ENCODE measurements at regions not wholly inside any gene's neighbourhood (a gene's known extent, or its start where the extent isn't known, plus 50 kb on each side); places are given as distances from the start of the nearest gene placed in this dataset.

GRCh38 chr22:26977741-26978376, 320.5 kb downstream of the MIAT start:
- DNase-seq = no peak

GRCh38 chr22:26979294-26979693, 321.9 kb downstream of the MIAT start:
- DNase-seq = no peak

GRCh38 chr22:26981111-26981510, 323.7 kb downstream of the MIAT start:
- DNase-seq = no peak

GRCh38 chr22:26981541-26981940, 324.2 kb downstream of the MIAT start:
- no peak for DNase-seq

- DNase-seq = no peak
Measured at GRCh38 chr22:26983311-26983710, 325.9 kb downstream of the MIAT start.

GRCh38 chr22:26985206-26985605, 327.8 kb downstream of the MIAT start:
- DNase-seq = no peak

GRCh38 chr22:26985931-26986782, 328.8 kb downstream of the MIAT start:
- DNase-seq = no peak

- DNase-seq = no peak
Measured at GRCh38 chr22:26986884-26987283, 329.5 kb downstream of the MIAT start.

GRCh38 chr22:26990503-26991189, 333.3 kb downstream of the MIAT start:
- no peak for DNase-seq

- DNase-seq = no peak
Measured at GRCh38 chr22:26992556-26992955, 335.2 kb downstream of the MIAT start.

GRCh38 chr22:26993886-26994285, 336.5 kb downstream of the MIAT start:
- DNase-seq = no peak

GRCh38 chr22:26994801-26995200, 337.4 kb downstream of the MIAT start:
- DNase-seq = no peak

- DNase-seq = no peak
Measured at GRCh38 chr22:26995235-26995634, 337.8 kb downstream of the MIAT start.

GRCh38 chr22:26996154-26996553, 338.8 kb downstream of the MIAT start:
- DNase-seq = no peak

- DNase-seq = no peak
Measured at GRCh38 chr22:26998129-26998528, 340.7 kb downstream of the MIAT start.

- DNase-seq = no peak
Measured at GRCh38 chr22:26998716-26999115, 341.3 kb downstream of the MIAT start.

GRCh38 chr22:27003297-27003696, 345.9 kb downstream of the MIAT start:
- no peak for DNase-seq

- DNase-seq = no peak
Measured at GRCh38 chr22:27004434-27004833, 347.0 kb downstream of the MIAT start.

GRCh38 chr22:27008454-27008853, 351.1 kb downstream of the MIAT start:
- no peak for DNase-seq

GRCh38 chr22:27011133-27011532, 353.7 kb downstream of the MIAT start:
- no peak for DNase-seq

GRCh38 chr22:27011717-27012116, 354.3 kb downstream of the MIAT start:
- no peak for DNase-seq

- DNase-seq = no peak
Measured at GRCh38 chr22:27019827-27020226, 362.4 kb downstream of the MIAT start.

GRCh38 chr22:27022274-27022895, 365.0 kb downstream of the MIAT start:
- DNase-seq = no peak
